H9 (cell line): ENCODE measurements at regions not wholly inside any gene's neighbourhood (a gene's known extent, or its start where the extent isn't known, plus 50 kb on each side); places are given as distances from the start of the nearest gene placed in this dataset.

Experiments used
- DNase-seq: peaks from one replicate; pipeline ENCODE4 v3.0.0-alpha.2; 2017
- H2AFZ ChIP-seq: one replicate; pipeline ENCODE4 v1.6.1; 2013; ENCODE audit warnings: mild to moderate bottlenecking, low read length, control low read depth, moderate library complexity
- H2AK5ac ChIP-seq: 2 replicates; pipeline ENCODE4 v1.6.1; 2013; ENCODE audit warnings: low read length, control low read depth, mixed read lengths; ENCODE audit not compliant: insufficient read length
- H2BK120ac ChIP-seq: one replicate; pipeline ENCODE4 v1.6.1; 2013; ENCODE audit warnings: low read depth, mild to moderate bottlenecking, low read length, control low read depth, inconsistent platforms; ENCODE audit not compliant: poor library complexity, severe bottlenecking
- H2BK12ac ChIP-seq: 2 replicates; pipeline ENCODE4 v1.6.1; 2013; ENCODE audit warnings: low read length, control low read depth, mixed read lengths, low read depth; ENCODE audit not compliant: insufficient read length
- H2BK15ac ChIP-seq: 2 replicates; pipeline ENCODE4 v1.6.1; 2013; ENCODE audit warnings: low read depth, low read length, control low read depth
- H2BK20ac ChIP-seq: one replicate; pipeline ENCODE4 v1.6.1; 2013; ENCODE audit warnings: low read depth, mild to moderate bottlenecking, low read length, control low read depth, inconsistent platforms; ENCODE audit not compliant: poor library complexity, severe bottlenecking
- H2BK5ac ChIP-seq: 2 replicates; pipeline ENCODE4 v1.6.1; 2013; ENCODE audit warnings: low read length, control low read depth, mixed read lengths; ENCODE audit not compliant: insufficient read length
- H3K14ac ChIP-seq: 2 replicates; pipeline ENCODE4 v1.6.1; 2013; ENCODE audit warnings: low read length, control low read depth; ENCODE audit not compliant: insufficient read depth
- H3K18ac ChIP-seq: 2 replicates; pipeline ENCODE4 v1.6.1; 2013; ENCODE audit warnings: low read depth, mild to moderate bottlenecking, mixed read lengths, low read length, control low read depth; ENCODE audit not compliant: insufficient read length
- H3K23ac ChIP-seq: 2 replicates; pipeline ENCODE4 v1.6.1; 2013; ENCODE audit warnings: low read length, control low read depth, mixed read lengths, low read depth; ENCODE audit not compliant: insufficient read length
- H3K23me2 ChIP-seq: 2 replicates; pipeline ENCODE4 v1.6.1; 2013; ENCODE audit warnings: low read depth, mild to moderate bottlenecking, mixed read lengths, low read length, control low read depth; ENCODE audit not compliant: insufficient read length, poor library complexity, severe bottlenecking
- H3K27ac ChIP-seq: 2 replicates; pipeline ENCODE4 v1.5.1; 2013; ENCODE audit warnings: low read length, control low read depth, mixed read lengths, low read depth; ENCODE audit not compliant: insufficient read length
- H3K27me3 ChIP-seq: 2 replicates; pipeline ENCODE4 v1.6.1; 2013; ENCODE audit warnings: low read length, control low read depth, inconsistent platforms; ENCODE audit not compliant: insufficient read depth
- H3K4ac ChIP-seq: 2 replicates; pipeline ENCODE4 v1.6.1; 2013; ENCODE audit warnings: low read depth, mild to moderate bottlenecking, control low read depth, inconsistent platforms, low read length, moderate library complexity
- H3K4me1 ChIP-seq: 2 replicates; pipeline ENCODE4 v1.6.1; 2013; ENCODE audit warnings: low read length, control low read depth, inconsistent platforms; ENCODE audit not compliant: insufficient read depth
- H3K4me2 ChIP-seq: 2 replicates; pipeline ENCODE4 v1.6.1; 2013; ENCODE audit warnings: low read length, control low read depth, mixed read lengths; ENCODE audit not compliant: insufficient read length, insufficient read depth
- H3K56ac ChIP-seq: 2 replicates; pipeline ENCODE4 v1.6.1; 2013; ENCODE audit warnings: low read depth, mild to moderate bottlenecking, mixed read lengths, low read length, control low read depth; ENCODE audit not compliant: insufficient read length
- H3K79me1 ChIP-seq: 2 replicates; pipeline ENCODE4 v1.6.1; 2013; ENCODE audit warnings: low read depth, mild to moderate bottlenecking, moderate library complexity, low read length, control low read depth, inconsistent platforms; ENCODE audit not compliant: insufficient read depth, poor library complexity, severe bottlenecking
- H3K79me2 ChIP-seq: 2 replicates; pipeline ENCODE4 v1.6.1; 2013; ENCODE audit warnings: low read length, control low read depth, inconsistent platforms; ENCODE audit not compliant: insufficient read depth
- H3K9ac ChIP-seq: 2 replicates; pipeline ENCODE4 v1.6.1; 2013; ENCODE audit warnings: low read length, control low read depth, mixed read lengths; ENCODE audit not compliant: insufficient read length; ENCODE audit errors: extremely low read depth
- H3K9me3 ChIP-seq: one replicate; pipeline ENCODE4 v1.6.1; 2013; ENCODE audit warnings: low read depth, low read length, inconsistent platforms; ENCODE audit not compliant: control insufficient read depth
- H3T11ph ChIP-seq: one replicate; pipeline ENCODE4 v1.6.1; 2013; ENCODE audit warnings: mild to moderate bottlenecking, low read length, control low read depth, inconsistent platforms
- H4K20me1 ChIP-seq: one replicate; pipeline ENCODE4 v1.6.1; 2013; ENCODE audit not compliant: control insufficient read depth, insufficient read length, insufficient read depth
- H4K5ac ChIP-seq: 2 replicates; pipeline ENCODE4 v1.6.1; 2013; ENCODE audit warnings: low read depth, mild to moderate bottlenecking, mixed read lengths, low read length, control low read depth; ENCODE audit not compliant: insufficient read length
- H4K8ac ChIP-seq: replicated peaks from 2 replicates; pipeline ENCODE4 v1.6.1; 2013; ENCODE audit warnings: low read length, control low read depth, mixed read lengths, low read depth; ENCODE audit not compliant: insufficient read length
- H4K91ac ChIP-seq: 2 replicates; pipeline ENCODE4 v1.6.1; 2013; ENCODE audit warnings: low read depth, mild to moderate bottlenecking, moderate library complexity, mixed read lengths, low read length, control low read depth; ENCODE audit not compliant: insufficient read length
- H3K27ac Mint-ChIP-seq, 3 experiments: 2 replicates in 2 of 3; 3 replicates in 1 of 3; pipeline ENCODE4 v1.8.0; 2020 to 2021; ENCODE audit warnings: mixed read lengths in 3 of 3, mild to moderate bottlenecking in 1 of 3, moderate library complexity in 1 of 3
- H3K27me3 Mint-ChIP-seq: 2 replicates; pipeline ENCODE4 v1.8.0; 2021; ENCODE audit warnings: low read depth, mild to moderate bottlenecking, moderate library complexity, mixed read lengths
- H3K36me3 Mint-ChIP-seq, 3 experiments: 2 replicates in 2 of 3; 3 replicates in 1 of 3; pipeline ENCODE4 v1.8.0; 2020 to 2021; ENCODE audit warnings: low read depth in 3 of 3, mixed read lengths in 3 of 3; ENCODE audit not compliant: insufficient read depth in 1 of 3
- H3K4me1 Mint-ChIP-seq, 2 experiments: 2 replicates each; pipeline ENCODE4 v1.8.0; 2020; ENCODE audit warnings: mixed read lengths in 2 of 2
- H3K4me3 Mint-ChIP-seq, 2 experiments: 2 replicates in 1 of 2; 3 replicates in 1 of 2; pipeline ENCODE4 v1.8.0; 2020 to 2021; ENCODE audit warnings: mild to moderate bottlenecking in 2 of 2, mixed read lengths in 2 of 2, moderate library complexity in 1 of 2
- H3K9me3 Mint-ChIP-seq, 2 experiments: 2 replicates in 1 of 2; 3 replicates in 1 of 2; pipeline ENCODE4 v1.8.0; 2020; ENCODE audit warnings: mild to moderate bottlenecking in 2 of 2, mixed read lengths in 2 of 2, moderate library complexity in 1 of 2
- WGBS: extraction: QIAGEN DNeasy Blood & Tissue Kit; methylation state at CpG from one replicate; pipeline ENCODE4 v1.1.7; 2013; ENCODE audit warnings: missing lambda C conversion rate, low lambda C conversion rate, mixed read lengths; ENCODE audit not compliant: insufficient read length; ENCODE audit errors: extremely low coverage; 5-methylcytosine and 5-hydroxymethylcytosine counted together
- TF ChIP-seq, protein P1 (sequence below): fragments of 200-600 bp; sonication (generic); conservative IDR thresholded peaks from 3 replicates; pipeline ENCODE4 v1.8.0; 2021; ENCODE audit warnings: antibody characterized with exemption, mild to moderate bottlenecking

DNA sequence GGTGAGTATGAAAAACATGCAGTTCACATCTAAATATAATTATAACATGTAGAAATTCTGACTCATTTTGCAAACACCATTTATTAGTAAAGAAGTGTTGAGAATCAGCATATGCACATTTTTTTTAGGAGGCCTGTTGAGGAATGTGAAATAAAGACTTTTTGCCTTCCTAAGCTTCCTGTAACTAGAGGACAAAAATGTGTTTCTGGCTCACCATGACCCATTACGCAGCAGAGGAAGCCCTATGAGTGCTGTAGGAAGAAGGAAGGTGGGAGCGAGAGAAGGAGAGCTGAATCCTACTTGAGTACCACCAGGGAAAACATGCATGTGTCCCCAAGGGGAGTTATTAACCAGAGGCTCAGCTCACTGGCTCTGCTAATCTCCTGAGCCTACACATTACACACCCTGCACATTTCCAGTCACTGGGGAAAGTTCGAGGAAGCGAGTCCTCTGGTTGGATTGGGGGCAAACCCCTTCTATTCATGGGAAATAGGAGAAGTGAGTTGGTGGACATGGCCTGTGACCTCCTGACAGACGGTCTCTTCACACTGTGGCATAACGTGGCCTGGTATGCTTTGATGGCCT, 540.5 kb upstream of the JAG1 start:
- no peaks in the 10 kb centered on the region for H3K27me3 Mint-ChIP-seq
- no peak for DNase-seq
- Histone ChIP-seq H3K79me2 (no peaks in the 10 kb centered on the region), H2BK5ac (no peak overlapping the region), H3K4me1 (no peaks in the 10 kb centered on the region), H4K91ac (no peak overlapping the region), H2BK120ac (no peak overlapping the region), H3K23me2 (no peaks in the 10 kb centered on the region), H3K27me3 (no peaks in the 10 kb centered on the region; the same call in 1 of the 2 replicates), H3K4ac (no peak overlapping the region), H2AFZ (no peak overlapping the region), H4K20me1 (no peaks in the 10 kb centered on the region), H3K18ac (no peak overlapping the region), H3T11ph (no peak overlapping the region), H3K79me1 (no peaks in the 10 kb centered on the region), H3K56ac (no peak overlapping the region), H2BK20ac (no peak overlapping the region), H3K9ac (no peak overlapping the region), H3K9me3 (no peaks in the 10 kb centered on the region), H2BK15ac (no peak overlapping the region), H2BK12ac (no peak overlapping the region), H2AK5ac (no peak overlapping the region), H3K23ac (no peak overlapping the region), H3K14ac (peak overlapping the region; percentile 68; the same call in 1 of the 2 replicates), H3K27ac (no peak overlapping the region), H4K8ac (no peak overlapping the region), H3K4me2 (no peak overlapping the region), H4K5ac (peak overlapping the region; percentile 17)
- TF ChIP-seq, protein P1, sequence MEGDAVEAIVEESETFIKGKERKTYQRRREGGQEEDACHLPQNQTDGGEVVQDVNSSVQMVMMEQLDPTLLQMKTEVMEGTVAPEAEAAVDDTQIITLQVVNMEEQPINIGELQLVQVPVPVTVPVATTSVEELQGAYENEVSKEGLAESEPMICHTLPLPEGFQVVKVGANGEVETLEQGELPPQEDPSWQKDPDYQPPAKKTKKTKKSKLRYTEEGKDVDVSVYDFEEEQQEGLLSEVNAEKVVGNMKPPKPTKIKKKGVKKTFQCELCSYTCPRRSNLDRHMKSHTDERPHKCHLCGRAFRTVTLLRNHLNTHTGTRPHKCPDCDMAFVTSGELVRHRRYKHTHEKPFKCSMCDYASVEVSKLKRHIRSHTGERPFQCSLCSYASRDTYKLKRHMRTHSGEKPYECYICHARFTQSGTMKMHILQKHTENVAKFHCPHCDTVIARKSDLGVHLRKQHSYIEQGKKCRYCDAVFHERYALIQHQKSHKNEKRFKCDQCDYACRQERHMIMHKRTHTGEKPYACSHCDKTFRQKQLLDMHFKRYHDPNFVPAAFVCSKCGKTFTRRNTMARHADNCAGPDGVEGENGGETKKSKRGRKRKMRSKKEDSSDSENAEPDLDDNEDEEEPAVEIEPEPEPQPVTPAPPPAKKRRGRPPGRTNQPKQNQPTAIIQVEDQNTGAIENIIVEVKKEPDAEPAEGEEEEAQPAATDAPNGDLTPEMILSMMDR = no peak
- no CpG with 5 or more reads among the region's 6 CpGs for WGBS
- H3K36me3 Mint-ChIP-seq = no peaks in the 10 kb centered on the region
- no peaks in the 10 kb centered on the region for H3K9me3 Mint-ChIP-seq
- peaks cover 5 to 6% of the 10 kb centered on the region in 2 experiments for H3K4me1 Mint-ChIP-seq
- H3K4me3 Mint-ChIP-seq = no peak overlapping the region
- H3K27ac Mint-ChIP-seq = peak overlapping the region in 2 of 3 experiments; percentile 8 to 24; a peak in 1 of 7 replicates
